LNCaP clone FGC (cell line): ENCODE measurements at regions not wholly inside any gene's neighbourhood (a gene's known extent, or its start where the extent isn't known, plus 50 kb on each side); places are given as distances from the start of the nearest gene placed in this dataset.

Experiments
- DNase-seq: peaks from one replicate; pipeline ENCODE4 v3.0.0-alpha.2; 2011; ENCODE audit warnings: low read depth
- H3K4me3 ChIP-seq: 2 replicates; pipeline ENCODE4 v1.5.1; 2011; ENCODE audit warnings: mild to moderate bottlenecking, low read depth, low read length, control low read depth
- TF ChIP-seq, protein P1 (sequence below): IDR thresholded peaks from 2 replicates; pipeline ENCODE4 v1.5.1; 2012; ENCODE audit warnings: mild to moderate bottlenecking; ENCODE audit not compliant: control insufficient read depth, insufficient read depth; ENCODE audit errors: extremely low read depth

- H3K4me3 ChIP-seq = no peak overlapping the region
- no peak for DNase-seq
- TF ChIP-seq, protein P1, sequence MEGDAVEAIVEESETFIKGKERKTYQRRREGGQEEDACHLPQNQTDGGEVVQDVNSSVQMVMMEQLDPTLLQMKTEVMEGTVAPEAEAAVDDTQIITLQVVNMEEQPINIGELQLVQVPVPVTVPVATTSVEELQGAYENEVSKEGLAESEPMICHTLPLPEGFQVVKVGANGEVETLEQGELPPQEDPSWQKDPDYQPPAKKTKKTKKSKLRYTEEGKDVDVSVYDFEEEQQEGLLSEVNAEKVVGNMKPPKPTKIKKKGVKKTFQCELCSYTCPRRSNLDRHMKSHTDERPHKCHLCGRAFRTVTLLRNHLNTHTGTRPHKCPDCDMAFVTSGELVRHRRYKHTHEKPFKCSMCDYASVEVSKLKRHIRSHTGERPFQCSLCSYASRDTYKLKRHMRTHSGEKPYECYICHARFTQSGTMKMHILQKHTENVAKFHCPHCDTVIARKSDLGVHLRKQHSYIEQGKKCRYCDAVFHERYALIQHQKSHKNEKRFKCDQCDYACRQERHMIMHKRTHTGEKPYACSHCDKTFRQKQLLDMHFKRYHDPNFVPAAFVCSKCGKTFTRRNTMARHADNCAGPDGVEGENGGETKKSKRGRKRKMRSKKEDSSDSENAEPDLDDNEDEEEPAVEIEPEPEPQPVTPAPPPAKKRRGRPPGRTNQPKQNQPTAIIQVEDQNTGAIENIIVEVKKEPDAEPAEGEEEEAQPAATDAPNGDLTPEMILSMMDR = no peak
Observed at GRCh38 chr17:77721846-77722160, 236.7 kb upstream of the TNRC6C start.

- H3K4me3 ChIP-seq = no peak overlapping the region
- TF ChIP-seq, protein P1 = no peak
- no peak for DNase-seq
Observed at GRCh38 chr17:77722366-77722765, 236.1 kb upstream of the TNRC6C start.

GRCh38 chr17:77723071-77723908, 235.2 kb upstream of the TNRC6C start:
- DNase-seq = no peak
- TF ChIP-seq, protein P1 = no peak
- H3K4me3 ChIP-seq = no peak overlapping the region

DNA sequence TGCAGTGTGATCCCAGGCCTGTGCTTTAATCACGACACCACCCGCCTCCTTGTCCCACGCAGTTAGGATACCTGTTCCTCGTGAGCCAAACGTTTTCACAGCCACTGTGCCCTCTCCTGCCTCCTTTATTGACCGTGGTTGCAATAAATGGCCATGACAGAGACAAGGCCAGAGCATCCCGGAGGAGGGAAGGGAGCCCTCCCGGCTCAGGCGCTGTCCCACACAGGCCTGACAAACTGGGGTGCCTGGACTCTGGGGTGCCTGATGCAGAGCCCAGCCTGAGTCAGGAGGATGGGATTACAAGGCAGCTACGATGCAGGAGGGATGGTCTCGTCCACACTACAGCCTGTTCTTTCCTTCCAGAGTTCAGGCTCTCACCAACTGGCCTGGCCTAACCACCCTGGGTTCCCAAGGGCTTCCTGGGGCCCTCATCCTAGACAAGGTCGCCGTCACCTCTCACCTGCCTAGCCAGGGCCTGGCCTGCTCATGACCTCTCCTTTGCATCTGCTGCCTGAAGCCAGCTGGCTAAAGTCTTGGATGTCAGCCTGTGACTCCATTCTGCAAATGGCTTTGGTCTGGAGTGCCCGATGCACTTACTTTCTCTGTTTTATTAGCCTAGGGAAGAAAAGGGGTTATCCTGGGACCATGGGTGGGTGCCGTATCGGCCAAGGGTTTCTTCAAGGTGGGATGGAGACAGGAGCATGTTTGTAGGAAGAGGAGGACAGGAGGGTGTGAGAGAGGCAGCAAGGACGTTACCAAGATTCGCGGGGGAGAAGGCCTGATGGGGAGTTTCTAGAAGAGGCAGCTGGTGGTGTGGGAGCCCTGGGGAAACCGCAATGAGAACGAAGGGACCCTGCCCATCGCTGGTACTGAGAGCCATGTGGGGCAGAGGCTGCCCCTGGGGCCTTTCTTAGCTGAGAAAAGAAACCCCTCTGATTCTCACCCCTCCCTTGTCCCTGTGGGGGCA, 234.3 kb upstream of the TNRC6C start:
- no peak overlapping the region for H3K4me3 ChIP-seq
- TF ChIP-seq, protein P1 = no peak
- DNase-seq = no peak

GRCh38 chr17:77724876-77725615, 233.5 kb upstream of the TNRC6C start:
- DNase-seq = no peak
- H3K4me3 ChIP-seq = no peak overlapping the region
- TF ChIP-seq, protein P1 = no peak

- DNase-seq = no peak
- H3K4me3 ChIP-seq = no peak overlapping the region
- TF ChIP-seq, protein P1 = no peak
Observed at GRCh38 chr17:77725846-77726245, 232.7 kb upstream of the TNRC6C start.
